Right lobe of liver (tissue), 6 donors: ENCODE measurements at regions not wholly inside any gene's neighbourhood (a gene's known extent, or its start where the extent isn't known, plus 50 kb on each side); places are given as distances from the start of the nearest gene placed in this dataset.
A peak's percentile ranks its signal among the peaks of the same experiment; 100 is the strongest.

Experiments
- ATAC-seq, 4 donors: fragments of 200-7000 bp; cut with Tn5 transposase; one replicate each; pipeline ENCODE4 v1.9.1; 2020; ENCODE audit warnings: mild to moderate bottlenecking in 4 of 4, moderate library complexity in 4 of 4
- DNase-seq, 3 donors: peaks; one replicate each; pipeline ENCODE4 v3.0.0-alpha.2; 2020
- H3K27ac ChIP-seq, 3 donors: fragments of 200-600 bp; one replicate each; pipeline ENCODE4 v1.8.0; 2022
- H3K27me3 ChIP-seq, 2 donors: fragments of 200-600 bp; one replicate each; pipeline ENCODE4 v1.8.0; 2022
- H3K36me3 ChIP-seq, 4 donors: fragments of 200-600 bp; sonication (generic) in 1 of 4; one replicate each; pipeline versions ENCODE4 v1.5.1 to v1.8.0; 2017 to 2022; ENCODE audit warnings: control low read depth in 1 of 4
- H3K4me1 ChIP-seq, 4 donors: fragments of 200-600 bp; sonication (generic) in 1 of 4; one replicate each; pipeline versions ENCODE4 v1.5.1 to v1.8.0; 2017 to 2022; ENCODE audit warnings: control low read depth in 1 of 4
- H3K4me3 ChIP-seq, 3 donors: fragments of 200-600 bp; one replicate each; pipeline ENCODE4 v1.8.0; 2022
- H3K9me3 ChIP-seq, 4 donors: fragments of 200-600 bp; sonication (generic) in 1 of 4; one replicate each; pipeline versions ENCODE4 v1.5.1 to v1.8.0; 2017 to 2022; ENCODE audit warnings: control low read depth in 1 of 4
- CTCF ChIP-seq, 4 donors: fragments of 200-600 bp in 3 of 4; fragments of 450-650 bp in 1 of 4; IDR thresholded peaks; one replicate each; pipeline versions ENCODE4 v1.5.1 to v1.8.0; 2016 to 2022; ENCODE audit warnings: antibody characterized with exemption in 4 of 4, mild to moderate bottlenecking in 2 of 4
- POLR2A ChIP-seq: fragments of 450-650 bp; IDR thresholded peaks from one replicate; pipeline ENCODE4 v1.6.1; 2017; ENCODE audit warnings: antibody characterized with exemption, mild to moderate bottlenecking
- WGBS: methylation state at CpG from one replicate; pipeline ENCODE4 v1.1.6; 2018; ENCODE audit warnings: low coverage, low lambda C conversion rate; ENCODE audit not compliant: insufficient coverage; ENCODE audit errors: missing lambda C conversion rate; 5-methylcytosine and 5-hydroxymethylcytosine counted together
- intact Hi-C, 2 donors: fragments of 100-400 bp; cut with DNase I; formaldehyde crosslinking; loops; one replicate each; pipeline versions ENCODE4 v1.11.2 to v1.14.1; 2022
- donor health status: DM: no; HTN: yes; CAD: no.
- donor health status: DM: no; HTN: no; CAD: no.
- donor health status: DM: no; HTN: no; CAD: no.
- donor health status: DM: no; HTN: yes; CAD: no.
- donor health status: DM: no; HTN: yes; CAD: no.

DNA sequence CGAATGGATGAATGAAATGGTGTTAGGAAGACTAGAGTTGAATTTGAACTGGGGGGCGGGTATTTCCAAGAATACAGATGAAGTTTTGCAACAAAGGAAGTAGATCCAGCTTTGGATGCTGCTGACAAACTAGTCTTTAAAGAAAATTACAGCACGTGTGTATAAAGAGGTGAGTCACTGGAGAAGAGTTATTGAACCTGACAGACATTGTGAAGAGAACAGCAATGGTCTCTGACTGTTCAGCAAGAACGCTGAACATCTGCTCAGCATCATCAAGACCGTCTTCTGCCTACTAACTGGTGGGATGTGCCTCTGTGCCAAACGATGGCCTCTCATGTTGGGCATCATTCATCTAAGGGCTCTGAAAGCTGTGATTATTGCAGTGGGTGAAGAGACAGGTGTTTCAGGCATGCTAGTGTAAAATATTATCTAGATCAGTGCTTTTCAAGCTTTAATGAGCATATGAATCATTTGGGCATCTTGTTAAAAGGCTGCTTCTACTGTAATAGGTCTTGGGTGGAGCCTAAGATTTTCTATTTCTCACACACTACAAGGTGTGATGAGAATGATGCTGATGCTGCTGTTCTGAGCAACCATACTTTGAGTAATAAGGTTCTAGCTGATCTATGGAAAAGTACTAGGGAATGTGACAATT lies 291.3 kb downstream of the PTEN start:
- no peaks in the 10 kb centered on the region for H3K36me3 ChIP-seq
- WGBS, result 83% methylated on average over 4 of the region's 6 CpGs
- H3K27me3 ChIP-seq, result no peaks in the 10 kb centered on the region
- H3K4me3 ChIP-seq, result no peak overlapping the region
- ATAC-seq, result no peak
- no peaks in the 10 kb centered on the region for H3K4me1 ChIP-seq
- H3K9me3 ChIP-seq, result no peaks in the 10 kb centered on the region
- no peak overlapping the region for H3K27ac ChIP-seq
- intact Hi-C loops, result no loop called here
- no peak for TF ChIP-seq POLR2A
- TF ChIP-seq CTCF (IDR thresholded peaks at IDR 0.05), result no peak
- DNase-seq, result no peak

- Histone ChIP-seq H3K27me3 (no peaks in the 10 kb centered on the region), H3K4me3 (no peak overlapping the region), H3K9me3 (no peaks in the 10 kb centered on the region), H3K27ac (no peak overlapping the region), H3K4me1 (no peaks in the 10 kb centered on the region), H3K36me3 (no peaks in the 10 kb centered on the region)
- ATAC-seq, result no peak
- intact Hi-C loops, result no loop called here
- 100% methylated on average over 1 of the region's 1 CpG for WGBS
- no peak for DNase-seq
- TF ChIP-seq POLR2A, result no peak
- no peak for TF ChIP-seq CTCF (IDR thresholded peaks at IDR 0.05)
These were observed 292.9 kb downstream of the PTEN start for GRCh38 chr10:88156341-88156740.

GRCh38 chr10:88157981-88158465 lies 294.6 kb downstream of the PTEN start:
- TF ChIP-seq POLR2A (no peak), CTCF (IDR thresholded peaks at IDR 0.05) (no peak)
- H3K4me1 ChIP-seq, result no peaks in the 10 kb centered on the region
- ATAC-seq, result peak in 1 of 4 donors; percentile 34
- no peaks in the 10 kb centered on the region for H3K9me3 ChIP-seq
- no peaks in the 10 kb centered on the region for H3K36me3 ChIP-seq
- DNase-seq, result no peak
- no peak overlapping the region for H3K4me3 ChIP-seq
- no peak overlapping the region for H3K27ac ChIP-seq
- WGBS, result 33% methylated on average over 2 of the region's 2 CpGs
- H3K27me3 ChIP-seq, result no peaks in the 10 kb centered on the region
- intact Hi-C loops, result no loop called here

- ATAC-seq (no peak), DNase-seq (no peak)
- no peak overlapping the region for H3K4me3 ChIP-seq
- no peaks in the 10 kb centered on the region for H3K27me3 ChIP-seq
- 67% methylated on average over 3 of the region's 3 CpGs for WGBS
- H3K9me3 ChIP-seq, result no peaks in the 10 kb centered on the region
- no peak overlapping the region for H3K27ac ChIP-seq
- H3K4me1 ChIP-seq, result no peaks in the 10 kb centered on the region
- TF ChIP-seq CTCF (IDR thresholded peaks at IDR 0.05) (no peak), POLR2A (no peak)
- intact Hi-C loops, result no loop called here
- H3K36me3 ChIP-seq, result no peaks in the 10 kb centered on the region
These were observed 295.2 kb downstream of the PTEN start for GRCh38 chr10:88158526-88159122.
